ENCODE measurements at regions not wholly inside any gene's neighbourhood (a gene's known extent, or its start where the extent isn't known, plus 50 kb on each side); places are given as distances from the start of the nearest gene placed in this dataset.

DNA sequence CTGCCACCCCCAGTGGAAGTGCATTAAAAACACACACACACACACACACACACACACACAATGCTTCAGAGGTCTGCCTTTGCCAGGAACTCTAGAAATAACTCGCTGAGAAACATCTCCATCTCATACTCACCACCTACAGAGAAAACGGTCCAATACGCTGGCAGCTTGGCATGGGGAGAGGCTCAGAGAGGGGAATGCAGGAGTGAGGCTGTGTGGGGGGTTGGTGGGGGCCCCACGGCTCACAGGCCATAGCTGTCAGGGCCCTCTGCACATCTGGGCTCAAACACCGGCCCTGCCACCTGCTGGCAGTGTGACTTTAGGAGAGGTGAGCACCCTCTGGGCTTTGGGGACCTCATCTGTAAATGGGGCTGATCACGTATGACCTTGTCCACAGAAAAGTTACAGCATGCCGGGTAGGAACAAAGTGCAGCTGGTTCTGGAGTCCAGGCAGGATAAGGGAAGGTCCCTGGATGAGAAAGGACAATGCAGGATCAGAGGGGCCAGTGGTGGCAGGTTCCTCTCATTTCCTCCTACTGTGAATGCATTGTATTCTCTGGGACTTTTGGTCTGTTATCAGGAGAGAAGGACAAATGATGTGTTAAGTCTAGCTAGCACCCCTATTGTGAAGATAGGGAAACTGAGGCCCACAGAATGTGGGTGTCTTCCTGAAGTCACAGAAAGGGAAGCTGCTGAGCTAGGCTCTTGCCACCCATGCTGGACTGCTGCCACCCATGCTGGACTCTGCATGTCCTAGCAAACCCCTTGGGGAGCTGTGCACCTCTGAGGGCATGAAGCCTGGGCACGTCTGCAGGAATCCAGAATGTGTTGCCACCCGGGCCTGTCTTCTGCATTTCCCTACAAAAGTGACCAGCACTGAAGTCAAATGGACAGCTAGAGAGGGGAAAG lies 404.6 kb downstream of the RPS24 start:
- H3K36me3 ChIP-seq (ENCODE audit: insufficient read depth, low read length) = no peaks in the 10 kb centered on the region
- H3K79me2 ChIP-seq (ENCODE audit: insufficient read depth, low read length) = no peaks in the 10 kb centered on the region
- no peak overlapping the region for H3K27ac ChIP-seq (ENCODE audit: low read depth, low read length, poor library complexity, severe bottlenecking)
- H2AFZ ChIP-seq (ENCODE audit: low read length) = no peak overlapping the region
- no peak overlapping the region for H3K9ac ChIP-seq (ENCODE audit: low read length)
- H3K4me3 ChIP-seq (ENCODE audit: low read depth, low read length, poor library complexity, severe bottlenecking) = no peak overlapping the region
- no peak for TF ChIP-seq EZH2 (IDR thresholded peaks at IDR 0.05; ENCODE audit: borderline replicate concordance, low read length)
- TF ChIP-seq, protein P1, sequence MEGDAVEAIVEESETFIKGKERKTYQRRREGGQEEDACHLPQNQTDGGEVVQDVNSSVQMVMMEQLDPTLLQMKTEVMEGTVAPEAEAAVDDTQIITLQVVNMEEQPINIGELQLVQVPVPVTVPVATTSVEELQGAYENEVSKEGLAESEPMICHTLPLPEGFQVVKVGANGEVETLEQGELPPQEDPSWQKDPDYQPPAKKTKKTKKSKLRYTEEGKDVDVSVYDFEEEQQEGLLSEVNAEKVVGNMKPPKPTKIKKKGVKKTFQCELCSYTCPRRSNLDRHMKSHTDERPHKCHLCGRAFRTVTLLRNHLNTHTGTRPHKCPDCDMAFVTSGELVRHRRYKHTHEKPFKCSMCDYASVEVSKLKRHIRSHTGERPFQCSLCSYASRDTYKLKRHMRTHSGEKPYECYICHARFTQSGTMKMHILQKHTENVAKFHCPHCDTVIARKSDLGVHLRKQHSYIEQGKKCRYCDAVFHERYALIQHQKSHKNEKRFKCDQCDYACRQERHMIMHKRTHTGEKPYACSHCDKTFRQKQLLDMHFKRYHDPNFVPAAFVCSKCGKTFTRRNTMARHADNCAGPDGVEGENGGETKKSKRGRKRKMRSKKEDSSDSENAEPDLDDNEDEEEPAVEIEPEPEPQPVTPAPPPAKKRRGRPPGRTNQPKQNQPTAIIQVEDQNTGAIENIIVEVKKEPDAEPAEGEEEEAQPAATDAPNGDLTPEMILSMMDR (IDR thresholded peaks at IDR 0.05; ENCODE audit: low read length) = peak; percentile 36; the same call in 1 of the 2 replicates
- no peaks in the 10 kb centered on the region for H4K20me1 ChIP-seq (ENCODE audit: insufficient read depth, low read length)
- H3K4me2 ChIP-seq (ENCODE audit: low read length) = no peak overlapping the region
- H3K9me3 ChIP-seq (ENCODE audit: low read length) = no peaks in the 10 kb centered on the region
- no peaks in the 10 kb centered on the region for H3K4me1 ChIP-seq (ENCODE audit: insufficient read depth, low read length, severe bottlenecking)
- no peaks in the 10 kb centered on the region for H3K27me3 ChIP-seq (ENCODE audit: insufficient read depth, low read length)
- no peaks in the 10 kb centered on the region for H3F3A ChIP-seq (ENCODE audit: insufficient read depth, low read length)
- H3K9me2 ChIP-seq (ENCODE audit: low read depth, low read length) = no peaks in the 10 kb centered on the region

DNA sequence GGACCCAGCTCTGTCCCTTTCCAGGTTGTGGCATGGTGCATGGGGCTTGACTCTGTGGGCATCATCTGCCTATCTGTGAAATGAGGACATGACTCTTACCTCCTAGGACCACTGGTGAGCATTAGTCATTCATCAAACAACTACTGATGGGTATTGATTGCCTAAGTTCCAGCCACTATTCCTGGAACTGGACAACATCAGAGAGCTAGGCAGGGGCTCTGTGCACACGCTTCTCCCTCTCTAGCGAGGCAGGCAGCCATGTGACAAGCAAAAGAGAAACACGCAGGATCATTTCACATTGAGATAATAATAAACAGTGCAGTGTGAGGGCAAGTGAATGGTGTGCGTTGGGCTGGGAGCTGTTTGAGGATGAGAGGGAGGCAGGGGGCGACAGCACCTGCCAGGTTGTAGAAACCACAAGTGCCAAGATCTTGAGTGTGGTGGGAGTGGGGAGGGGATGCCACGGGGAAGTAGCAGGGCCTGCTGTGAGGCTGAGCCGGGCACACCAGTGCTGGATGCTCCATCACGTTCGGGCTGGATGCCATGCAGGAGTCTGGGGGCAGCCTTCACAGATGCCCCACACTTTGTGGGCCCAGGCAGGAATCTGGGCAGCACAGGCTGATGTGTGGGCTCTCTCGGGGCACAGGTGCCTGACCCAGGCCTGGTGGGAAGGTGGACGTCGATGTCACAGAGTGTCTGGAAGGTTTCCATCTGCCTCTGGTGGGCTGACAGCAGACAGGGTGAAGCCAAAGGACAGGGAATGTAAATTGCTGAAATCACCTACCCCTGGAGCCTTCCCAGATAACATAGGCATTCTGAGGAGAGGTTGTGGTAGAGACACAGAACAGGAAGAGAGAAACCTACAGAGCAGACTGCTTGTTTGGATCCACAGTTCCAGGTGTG lies 405.5 kb downstream of the RPS24 start:
- H3K9me3 ChIP-seq (ENCODE audit: low read length) = no peaks in the 10 kb centered on the region
- H3K9me2 ChIP-seq (ENCODE audit: low read depth, low read length) = no peaks in the 10 kb centered on the region
- no peaks in the 10 kb centered on the region for H4K20me1 ChIP-seq (ENCODE audit: insufficient read depth, low read length)
- no peak overlapping the region for H3K4me2 ChIP-seq (ENCODE audit: low read length)
- H3K79me2 ChIP-seq (ENCODE audit: insufficient read depth, low read length) = no peaks in the 10 kb centered on the region
- no peak overlapping the region for H2AFZ ChIP-seq (ENCODE audit: low read length)
- no peak for TF ChIP-seq EZH2 (IDR thresholded peaks at IDR 0.05; ENCODE audit: borderline replicate concordance, low read length)
- TF ChIP-seq, protein P1 (IDR thresholded peaks at IDR 0.05; ENCODE audit: low read length) = no peak
- no peaks in the 10 kb centered on the region for H3K4me1 ChIP-seq (ENCODE audit: insufficient read depth, low read length, severe bottlenecking)
- no peaks in the 10 kb centered on the region for H3F3A ChIP-seq (ENCODE audit: insufficient read depth, low read length)
- H3K27ac ChIP-seq (ENCODE audit: low read depth, low read length, poor library complexity, severe bottlenecking) = no peak overlapping the region
- no peak overlapping the region for H3K4me3 ChIP-seq (ENCODE audit: low read depth, low read length, poor library complexity, severe bottlenecking)
- H3K36me3 ChIP-seq (ENCODE audit: insufficient read depth, low read length) = no peaks in the 10 kb centered on the region
- H3K9ac ChIP-seq (ENCODE audit: low read length) = no peak overlapping the region
- H3K27me3 ChIP-seq (ENCODE audit: insufficient read depth, low read length) = no peaks in the 10 kb centered on the region

DNA sequence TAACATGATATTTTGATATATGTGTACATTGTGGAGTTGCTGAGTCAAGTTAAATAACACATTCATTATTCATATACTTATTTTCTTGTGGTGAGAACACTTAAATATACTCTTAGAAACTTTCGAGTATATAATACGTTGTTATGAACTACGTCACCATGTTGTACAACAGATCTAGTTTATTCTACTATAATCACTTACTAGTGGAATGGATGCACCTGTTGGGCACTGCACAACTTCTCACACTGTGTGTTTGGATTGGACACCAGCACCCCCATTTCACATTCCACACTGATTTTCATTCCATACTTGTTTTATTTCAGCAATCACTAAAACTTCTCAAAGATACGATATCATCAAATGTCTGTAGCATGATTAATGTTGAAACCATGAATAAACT lies 407.3 kb downstream of the RPS24 start:
- H4K20me1 ChIP-seq (ENCODE audit: insufficient read depth, low read length) = no peaks in the 10 kb centered on the region
- H3K9me3 ChIP-seq (ENCODE audit: low read length) = no peaks in the 10 kb centered on the region
- TF ChIP-seq, protein P1 (IDR thresholded peaks at IDR 0.05; ENCODE audit: low read length) = no peak
- no peak for TF ChIP-seq EZH2 (IDR thresholded peaks at IDR 0.05; ENCODE audit: borderline replicate concordance, low read length)
- H3K27me3 ChIP-seq (ENCODE audit: insufficient read depth, low read length) = no peaks in the 10 kb centered on the region
- H3F3A ChIP-seq (ENCODE audit: insufficient read depth, low read length) = no peaks in the 10 kb centered on the region
- no peaks in the 10 kb centered on the region for H3K9me2 ChIP-seq (ENCODE audit: low read depth, low read length)
- H2AFZ ChIP-seq (ENCODE audit: low read length) = no peak overlapping the region
- H3K36me3 ChIP-seq (ENCODE audit: insufficient read depth, low read length) = no peaks in the 10 kb centered on the region
- no peak overlapping the region for H3K4me3 ChIP-seq (ENCODE audit: low read depth, low read length, poor library complexity, severe bottlenecking)
- H3K4me1 ChIP-seq (ENCODE audit: insufficient read depth, low read length, severe bottlenecking) = no peaks in the 10 kb centered on the region
- H3K27ac ChIP-seq (ENCODE audit: low read depth, low read length, poor library complexity, severe bottlenecking) = no peak overlapping the region
- H3K9ac ChIP-seq (ENCODE audit: low read length) = no peak overlapping the region
- no peak overlapping the region for H3K4me2 ChIP-seq (ENCODE audit: low read length)
- H3K79me2 ChIP-seq (ENCODE audit: insufficient read depth, low read length) = no peaks in the 10 kb centered on the region
